ENCODE measurements at regions not wholly inside any gene's neighbourhood (a gene's known extent, or its start where the extent isn't known, plus 50 kb on each side); places are given as distances from the start of the nearest gene placed in this dataset.
A peak's percentile ranks its signal among the peaks of the same experiment; 100 is the strongest.

DNA sequence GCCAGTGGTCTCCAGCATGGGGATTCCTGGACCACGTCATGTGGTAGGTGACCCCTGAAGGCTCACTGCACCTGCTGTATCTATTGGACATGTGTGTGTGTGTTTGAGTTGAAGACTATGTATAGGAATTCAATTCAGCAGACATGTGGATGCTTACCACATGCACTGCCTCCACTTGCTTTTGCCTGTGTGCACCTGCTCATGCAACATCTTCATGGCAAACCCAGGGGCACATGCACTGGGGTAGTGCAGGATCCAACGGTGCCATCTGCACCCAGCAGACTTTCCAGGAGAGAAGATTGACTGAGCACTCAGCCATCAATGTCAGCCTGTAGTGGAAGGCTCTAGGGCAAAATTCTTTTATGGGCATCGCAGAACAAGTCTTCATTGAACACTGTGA, 299.4 kb downstream of the CDH26 start:
- TF ChIP-seq, protein P1, sequence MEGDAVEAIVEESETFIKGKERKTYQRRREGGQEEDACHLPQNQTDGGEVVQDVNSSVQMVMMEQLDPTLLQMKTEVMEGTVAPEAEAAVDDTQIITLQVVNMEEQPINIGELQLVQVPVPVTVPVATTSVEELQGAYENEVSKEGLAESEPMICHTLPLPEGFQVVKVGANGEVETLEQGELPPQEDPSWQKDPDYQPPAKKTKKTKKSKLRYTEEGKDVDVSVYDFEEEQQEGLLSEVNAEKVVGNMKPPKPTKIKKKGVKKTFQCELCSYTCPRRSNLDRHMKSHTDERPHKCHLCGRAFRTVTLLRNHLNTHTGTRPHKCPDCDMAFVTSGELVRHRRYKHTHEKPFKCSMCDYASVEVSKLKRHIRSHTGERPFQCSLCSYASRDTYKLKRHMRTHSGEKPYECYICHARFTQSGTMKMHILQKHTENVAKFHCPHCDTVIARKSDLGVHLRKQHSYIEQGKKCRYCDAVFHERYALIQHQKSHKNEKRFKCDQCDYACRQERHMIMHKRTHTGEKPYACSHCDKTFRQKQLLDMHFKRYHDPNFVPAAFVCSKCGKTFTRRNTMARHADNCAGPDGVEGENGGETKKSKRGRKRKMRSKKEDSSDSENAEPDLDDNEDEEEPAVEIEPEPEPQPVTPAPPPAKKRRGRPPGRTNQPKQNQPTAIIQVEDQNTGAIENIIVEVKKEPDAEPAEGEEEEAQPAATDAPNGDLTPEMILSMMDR (IDR thresholded peaks at IDR 0.05): no peak
- CTCF ChIA-PET: no interaction called here

DNA sequence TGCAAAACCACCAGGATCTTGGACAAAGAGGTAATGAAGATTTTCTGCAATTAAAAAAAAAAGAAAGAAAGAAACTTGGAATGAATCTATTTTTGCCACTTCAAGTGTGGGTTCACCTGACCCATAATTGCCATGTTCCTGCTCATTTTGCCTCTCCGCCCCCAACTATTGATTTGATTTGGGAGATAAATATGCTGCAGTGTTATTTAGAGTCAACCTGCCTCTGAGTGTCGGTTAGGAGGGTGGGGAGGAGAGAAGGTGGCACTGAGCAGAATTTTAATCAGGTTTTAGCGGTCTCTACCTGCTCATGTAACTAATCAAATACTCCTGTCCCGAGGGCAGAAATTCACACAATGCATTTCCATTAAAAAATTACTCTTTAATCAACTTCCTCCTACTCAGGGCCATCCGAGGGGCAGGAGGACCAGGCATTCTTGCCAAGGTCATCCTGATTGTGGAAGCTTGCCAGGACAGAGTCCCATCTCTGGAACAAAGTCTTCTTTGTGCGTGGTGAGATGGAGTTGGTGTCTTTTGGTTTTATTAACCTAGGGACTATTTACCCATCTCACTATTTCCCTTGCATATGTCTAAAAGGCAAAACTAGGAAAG, 300.1 kb downstream of the CDH26 start:
- H3K27ac Mint-ChIP-seq: no peak overlapping the region
- ATAC-seq (ENCODE audit: low read depth) (no peak), DNase-seq (no peak)
- TF ChIP-seq, protein P1 (IDR thresholded peaks at IDR 0.05): no peak
- no peaks in the 10 kb centered on the region for H3K9me3 Mint-ChIP-seq
- no peaks in the 10 kb centered on the region for H3K27me3 Mint-ChIP-seq
- no peaks in the 10 kb centered on the region for H3K4me1 Mint-ChIP-seq
- intact Hi-C loops (cut with micrococcal nuclease): no loop called here
- H3K36me3 Mint-ChIP-seq (ENCODE audit: low read depth): no peaks in the 10 kb centered on the region
- H3K4me3 Mint-ChIP-seq: no peak overlapping the region
- ChIA-PET POLR2A (no interaction called here), CTCF (no interaction called here)

More for the DNA sequence above, 299.4 kb downstream of the CDH26 start:
- Mint-ChIP-seq H3K27me3 (no peaks in the 10 kb centered on the region), H3K4me1 (no peaks in the 10 kb centered on the region), H3K27ac (no peak overlapping the region), H3K4me3 (no peak overlapping the region), H3K36me3 (ENCODE audit: low read depth) (no peaks in the 10 kb centered on the region), H3K9me3 (no peaks in the 10 kb centered on the region)
- ATAC-seq (ENCODE audit: low read depth) (no peak), DNase-seq (no peak)
- intact Hi-C loops (cut with micrococcal nuclease): no loop called here
- POLR2A ChIA-PET: no interaction called here

DNA sequence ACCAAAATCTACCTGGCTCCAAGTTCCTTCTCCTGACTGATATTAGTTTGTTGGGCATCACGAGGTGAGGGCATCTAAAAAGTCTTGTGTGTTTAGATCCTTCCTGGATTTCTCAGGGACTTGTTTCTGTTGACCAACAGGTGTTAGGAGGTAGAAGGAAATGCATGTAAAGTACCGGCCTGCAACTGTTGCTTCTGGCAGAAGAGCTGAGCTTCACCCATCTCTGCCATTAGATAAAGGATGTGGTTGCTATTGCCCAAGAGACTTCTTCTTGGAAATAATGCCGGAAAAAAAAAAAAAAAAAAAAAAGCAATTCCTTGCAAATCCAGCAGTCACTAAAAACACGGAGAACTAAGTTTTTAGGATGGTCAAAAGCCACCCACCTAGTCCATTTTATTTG, 303.1 kb downstream of the CDH26 start:
- ATAC-seq (ENCODE audit: low read depth): no peak

DNA sequence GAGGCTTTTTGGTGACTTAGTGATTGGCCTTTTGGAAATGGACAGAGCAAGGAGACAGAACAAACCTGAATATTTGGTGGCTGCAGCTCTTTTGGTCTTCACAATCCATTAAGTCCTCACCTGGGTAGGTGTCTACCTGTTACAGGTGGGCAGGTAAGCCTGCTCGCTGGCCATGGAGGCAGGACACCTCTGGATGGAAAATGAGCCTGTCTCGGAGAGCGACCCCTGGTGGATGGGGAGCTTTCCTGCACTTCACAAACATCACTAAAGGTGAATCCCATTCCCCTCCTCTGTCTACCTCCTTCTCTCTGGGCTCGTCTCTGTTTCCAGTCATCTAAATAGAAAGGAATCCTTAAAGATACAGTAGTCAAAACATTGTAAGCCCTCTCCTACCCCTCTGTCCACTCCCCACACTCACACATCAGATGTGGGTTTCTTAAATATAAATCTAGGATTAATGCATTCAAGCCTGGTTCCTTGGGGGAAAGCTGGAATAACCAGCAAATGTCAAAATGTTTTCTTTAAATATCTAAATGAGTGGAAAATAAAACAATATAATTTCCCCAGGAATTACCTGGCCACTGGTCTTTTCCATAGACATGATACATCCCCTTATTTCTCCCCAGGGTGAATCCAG, 304.9 kb downstream of the CDH26 start:
- no peaks in the 10 kb centered on the region for H3K9me3 Mint-ChIP-seq
- no peak overlapping the region for H3K4me3 Mint-ChIP-seq
- ChIA-PET CTCF (interaction anchor here (0.8 to 3.0 kb wide), 5 partner anchors 205 to 323 kb away, joined by 3 to 14 read pairs (median 4); partner anchors contain the start of genes FAM217B and PPP1R3D), POLR2A (interaction anchor here (0.7 kb wide), 1 partner anchor 313 kb away, joined by 4 read pairs; no protein-coding TSS in a partner anchor)
- intact Hi-C loops (cut with micrococcal nuclease): no loop called here
- no peak overlapping the region for H3K27ac Mint-ChIP-seq
- no peaks in the 10 kb centered on the region for H3K4me1 Mint-ChIP-seq
- no peaks in the 10 kb centered on the region for H3K36me3 Mint-ChIP-seq (ENCODE audit: low read depth)
- TF ChIP-seq, protein P1 (IDR thresholded peaks at IDR 0.05): no peak
- ATAC-seq (ENCODE audit: low read depth) (no peak), DNase-seq (peak; percentile 20)
- no peaks in the 10 kb centered on the region for H3K27me3 Mint-ChIP-seq

More for the DNA sequence above, 303.1 kb downstream of the CDH26 start:
- CTCF ChIA-PET: interaction anchor here (1.0 to 1.4 kb wide), 2 partner anchors 51 to 321 kb away, joined by 3 read pairs; partner anchors contain the start of genes FAM217B and PPP1R3D
- intact Hi-C loops (cut with micrococcal nuclease): no loop called here
- DNase-seq: no peak
- Mint-ChIP-seq H3K4me1 (no peaks in the 10 kb centered on the region), H3K9me3 (no peaks in the 10 kb centered on the region), H3K36me3 (ENCODE audit: low read depth) (no peaks in the 10 kb centered on the region), H3K27me3 (no peaks in the 10 kb centered on the region), H3K27ac (no peak overlapping the region), H3K4me3 (no peak overlapping the region)
- POLR2A ChIA-PET: no interaction called here
- TF ChIP-seq, protein P1 (IDR thresholded peaks at IDR 0.05): no peak

Measured in activated B cell treated with CpG ODN at 0.5 μM for 24 hours (primary cell).